GM12892 (cell line): ENCODE measurements at regions not wholly inside any gene's neighbourhood (a gene's known extent, or its start where the extent isn't known, plus 50 kb on each side); places are given as distances from the start of the nearest gene placed in this dataset.

Experiments
- DNase-seq: peaks from one replicate; pipeline ENCODE4 v3.0.0; 2011; ENCODE audit not compliant: insufficient read length
- FAIRE-seq: peaks from 2 replicates; lab custom pipeline; 2011; peaks lifted over from hg19 to GRCh38; lab: Jason Lieb, UNC
- POLR2A ChIP-seq: IDR thresholded peaks from 2 replicates; pipeline ENCODE4 v1.6.1; 2011; ENCODE audit warnings: low read depth, low read length, control low read depth
- POLR2AphosphoS5 ChIP-seq: IDR thresholded peaks from 2 replicates; pipeline ENCODE4 v1.6.1; 2011; ENCODE audit warnings: low read depth, low read length, control low read depth
- TAF1 ChIP-seq: IDR thresholded peaks from 2 replicates; pipeline ENCODE4 v1.6.1; 2011; ENCODE audit warnings: low read depth, mild to moderate bottlenecking, control low read depth, low read length, borderline replicate concordance

- TF ChIP-seq POLR2AphosphoS5 = no peak
- TF ChIP-seq TAF1 = no peak
- no peak for TF ChIP-seq POLR2A
- no peak for DNase-seq
- no peak for FAIRE-seq
These were observed 349.2 kb downstream of the TLL1 start for GRCh38 chr4:166222271-166222670.

DNA sequence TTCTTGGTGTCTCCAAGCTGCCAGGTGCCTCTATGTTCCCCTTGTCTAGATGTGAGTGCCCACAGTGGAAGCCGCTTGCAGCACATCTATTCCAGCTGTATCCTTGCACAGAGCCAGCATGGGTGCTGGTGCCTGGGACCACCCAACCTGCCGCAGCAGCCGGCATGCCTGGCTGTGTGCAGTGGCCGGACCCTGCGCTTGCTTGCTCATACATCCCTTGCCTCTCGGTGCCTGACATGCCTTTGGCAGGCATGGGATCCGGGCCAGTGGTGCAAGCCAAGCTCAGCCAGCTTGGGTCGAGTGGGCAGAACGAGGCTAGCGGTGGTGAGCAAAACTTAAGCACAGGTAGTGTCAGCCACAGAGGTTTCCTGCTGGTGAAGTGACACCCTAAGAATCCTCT lies 355.1 kb downstream of the TLL1 start:
- DNase-seq (no peak), FAIRE-seq (no peak)
- TF ChIP-seq POLR2AphosphoS5 = no peak
- TF ChIP-seq POLR2A = no peak
- TF ChIP-seq TAF1 = no peak

- FAIRE-seq = no peak
- no peak for DNase-seq
- TF ChIP-seq TAF1 = no peak
- TF ChIP-seq POLR2A = no peak
- no peak for TF ChIP-seq POLR2AphosphoS5
These were observed 356.8 kb downstream of the TLL1 start for GRCh38 chr4:166229799-166230198.

- TF ChIP-seq POLR2AphosphoS5 (no peak), POLR2A (no peak), TAF1 (no peak)
- DNase-seq (no peak), FAIRE-seq (no peak)
These were observed 357.8 kb downstream of the TLL1 start for GRCh38 chr4:166230841-166231240.

DNA sequence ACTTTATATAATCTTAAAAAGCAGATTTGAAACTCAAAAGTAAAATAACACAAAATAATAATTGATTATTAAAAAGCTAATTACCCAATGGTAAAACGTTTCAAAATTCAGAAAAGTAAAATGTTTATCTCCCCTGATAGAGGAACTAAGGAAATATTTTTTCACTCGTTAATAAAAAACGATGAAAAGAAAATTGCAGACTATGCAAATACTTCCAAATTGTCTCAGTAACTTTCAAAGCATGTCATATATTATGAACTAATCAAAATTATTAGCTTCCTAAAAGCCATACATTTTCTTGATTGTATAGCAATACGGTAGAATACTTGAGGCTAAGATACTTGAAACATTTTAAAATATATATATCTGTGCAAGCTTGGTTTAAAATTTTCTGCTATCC lies 366.3 kb downstream of the TLL1 start:
- no peak for FAIRE-seq
- no peak for TF ChIP-seq POLR2A
- TF ChIP-seq POLR2AphosphoS5 = no peak
- no peak for TF ChIP-seq TAF1
- DNase-seq = no peak

GRCh38 chr4:166252487-166253402 lies 379.7 kb downstream of the TLL1 start:
- TF ChIP-seq POLR2A (no peak), TAF1 (no peak), POLR2AphosphoS5 (no peak)
- FAIRE-seq = no peak
- DNase-seq = no peak

DNA sequence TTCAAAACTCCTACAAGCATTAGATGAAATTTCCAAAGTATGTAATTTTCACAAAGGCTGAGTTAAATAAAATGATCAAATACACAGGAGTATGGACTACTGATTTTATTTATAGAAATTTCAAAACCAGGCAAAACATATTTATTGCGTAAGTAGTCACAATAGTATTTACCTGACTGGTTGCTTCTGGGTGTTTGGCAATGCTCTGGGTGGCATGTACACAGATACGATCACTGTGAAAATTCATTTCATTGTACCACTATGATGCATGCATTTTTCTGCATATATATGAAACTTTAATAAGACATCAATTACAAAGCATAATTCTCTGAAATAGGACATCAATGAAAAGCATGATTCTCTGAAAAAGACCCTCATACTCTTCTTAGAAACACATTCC lies 384.2 kb downstream of the TLL1 start:
- DNase-seq = no peak
- no peak for FAIRE-seq
- TF ChIP-seq TAF1 = no peak
- no peak for TF ChIP-seq POLR2A
- TF ChIP-seq POLR2AphosphoS5 = no peak

DNA sequence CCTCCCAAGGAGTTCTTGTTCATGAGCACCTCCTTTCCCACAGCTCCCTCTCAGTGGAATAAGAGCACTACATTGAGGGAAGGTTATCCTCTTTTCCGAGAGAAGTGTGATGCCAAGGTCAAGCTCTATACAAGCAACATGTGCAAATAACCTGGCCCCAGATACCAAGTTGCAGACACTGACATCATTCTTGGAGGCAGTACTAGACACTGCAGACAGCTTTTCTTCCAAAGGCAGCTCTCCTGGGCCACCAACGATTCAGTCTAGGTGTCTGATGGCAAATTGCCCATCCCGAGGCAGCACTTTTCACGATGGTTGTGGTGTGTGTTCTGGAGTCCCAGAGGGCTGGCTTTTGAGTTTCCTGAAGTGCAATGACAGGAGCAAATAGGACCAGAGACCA lies 384.9 kb downstream of the TLL1 start:
- TF ChIP-seq TAF1 (no peak), POLR2AphosphoS5 (no peak), POLR2A (no peak)
- DNase-seq = no peak
- FAIRE-seq = no peak

DNA sequence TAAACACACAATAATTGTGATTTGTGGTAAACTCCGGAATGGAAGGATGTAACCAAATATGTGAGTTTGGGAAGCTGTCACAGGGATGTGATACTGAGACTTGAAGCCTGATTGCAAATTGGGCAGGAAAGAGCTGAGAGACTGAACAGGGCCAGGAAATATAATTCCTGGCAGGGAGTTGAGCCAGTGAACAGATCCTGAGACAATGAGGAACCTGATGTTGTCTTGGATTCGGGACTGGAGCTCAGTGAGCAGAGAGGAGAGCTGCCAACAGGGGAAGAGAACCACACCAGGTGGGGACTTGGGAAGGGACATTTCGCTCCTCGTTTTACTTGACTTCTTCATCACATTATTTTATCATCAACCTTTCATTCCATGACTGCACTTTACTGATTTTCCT lies 386.0 kb downstream of the TLL1 start:
- TF ChIP-seq TAF1 = no peak
- no peak for FAIRE-seq
- DNase-seq = no peak

- TF ChIP-seq POLR2A = no peak
- no peak for TF ChIP-seq POLR2AphosphoS5
- no peak for TF ChIP-seq TAF1
- FAIRE-seq (no peak), DNase-seq (no peak)
These were observed 401.2 kb downstream of the TLL1 start for GRCh38 chr4:166274136-166274761.

DNA sequence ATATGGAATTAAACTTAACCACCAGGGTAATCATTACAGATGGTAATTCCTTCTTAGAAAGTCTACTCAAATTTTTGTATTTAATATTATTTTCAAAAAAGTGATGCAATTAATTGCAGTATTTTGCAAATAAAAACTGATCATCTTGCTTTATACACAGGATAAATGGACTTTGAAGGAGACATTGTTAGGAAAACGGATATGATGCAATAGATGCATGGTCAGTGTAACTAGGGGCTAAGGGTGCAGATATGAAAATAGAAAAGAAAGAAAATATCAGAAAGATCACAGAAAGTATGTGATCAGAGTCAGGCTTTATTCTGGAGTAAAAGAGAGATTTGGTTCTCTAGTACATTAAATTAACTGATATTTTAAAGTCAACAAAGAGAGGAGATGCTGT lies 401.7 kb downstream of the TLL1 start:
- no peak for DNase-seq
- FAIRE-seq = no peak
- TF ChIP-seq POLR2A (no peak), TAF1 (no peak), POLR2AphosphoS5 (no peak)

DNA sequence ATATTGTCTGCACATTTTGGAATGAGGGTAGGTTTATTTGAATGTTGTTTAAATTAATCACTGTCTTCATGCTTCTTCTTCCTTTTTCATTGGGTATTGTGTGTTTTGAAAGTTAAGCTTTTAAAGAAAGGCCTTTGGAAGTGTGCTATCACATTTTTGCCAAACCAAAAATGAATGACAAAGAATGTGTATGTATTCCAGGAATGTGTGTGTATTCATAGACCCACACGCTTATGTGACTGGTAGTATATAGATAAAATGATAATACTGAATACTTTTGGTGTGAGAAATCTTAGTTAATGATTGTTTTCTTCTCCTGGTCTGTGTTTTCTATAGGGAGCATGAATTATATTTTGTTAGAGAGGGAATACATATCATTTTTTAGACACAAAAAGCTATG lies 404.4 kb downstream of the TLL1 start:
- no peak for FAIRE-seq
- no peak for TF ChIP-seq TAF1
- no peak for TF ChIP-seq POLR2AphosphoS5
- TF ChIP-seq POLR2A = no peak
- no peak for DNase-seq
